Epidermal melanocyte (primary cell): ENCODE measurements at regions not wholly inside any gene's neighbourhood (a gene's known extent, or its start where the extent isn't known, plus 50 kb on each side); places are given as distances from the start of the nearest gene placed in this dataset.

ENCODE experiments used
- DNase-seq: peaks from one replicate; pipeline ENCODE4 v3.0.0; 2011; ENCODE audit warnings: low spot score; ENCODE audit not compliant: insufficient read length

- DNase-seq = no peak
Observed at GRCh38 chr2:51705417-51705816, 673.5 kb upstream of the NRXN1 start.

- no peak for DNase-seq
Observed at GRCh38 chr2:51698021-51698420, 666.1 kb upstream of the NRXN1 start.

GRCh38 chr2:51697095-51697494, 665.2 kb upstream of the NRXN1 start:
- no peak for DNase-seq

- DNase-seq = no peak
Observed at GRCh38 chr2:51695531-51695930, 663.6 kb upstream of the NRXN1 start.

- DNase-seq = no peak
Observed at GRCh38 chr2:51693640-51694039, 661.7 kb upstream of the NRXN1 start.

- no peak for DNase-seq
Observed at GRCh38 chr2:51681854-51682253, 649.9 kb upstream of the NRXN1 start.

- no peak for DNase-seq
Observed at GRCh38 chr2:51673628-51674027, 641.7 kb upstream of the NRXN1 start.

GRCh38 chr2:51667679-51668078, 635.7 kb upstream of the NRXN1 start:
- DNase-seq = no peak

- no peak for DNase-seq
Observed at GRCh38 chr2:51662187-51662586, 630.3 kb upstream of the NRXN1 start.

- DNase-seq = no peak
Observed at GRCh38 chr2:51657849-51658248, 625.9 kb upstream of the NRXN1 start.

- no peak for DNase-seq
Observed at GRCh38 chr2:51650769-51651168, 618.8 kb upstream of the NRXN1 start.

- no peak for DNase-seq
Observed at GRCh38 chr2:51649366-51649765, 617.4 kb upstream of the NRXN1 start.

GRCh38 chr2:51638811-51639210, 606.9 kb upstream of the NRXN1 start:
- no peak for DNase-seq

GRCh38 chr2:51633073-51633472, 601.1 kb upstream of the NRXN1 start:
- no peak for DNase-seq

GRCh38 chr2:51629406-51629805, 597.5 kb upstream of the NRXN1 start:
- DNase-seq = no peak

GRCh38 chr2:51628917-51629316, 597.0 kb upstream of the NRXN1 start:
- no peak for DNase-seq

- DNase-seq = no peak
Observed at GRCh38 chr2:51624995-51625394, 593.1 kb upstream of the NRXN1 start.

- no peak for DNase-seq
Observed at GRCh38 chr2:51620796-51621195, 588.9 kb upstream of the NRXN1 start.

GRCh38 chr2:51619961-51620360, 588.0 kb upstream of the NRXN1 start:
- DNase-seq = no peak

- DNase-seq = no peak
Observed at GRCh38 chr2:51612387-51612786, 580.5 kb upstream of the NRXN1 start.

GRCh38 chr2:51601706-51602105, 569.8 kb upstream of the NRXN1 start:
- DNase-seq = no peak

GRCh38 chr2:51597086-51597485, 565.2 kb upstream of the NRXN1 start:
- DNase-seq = no peak

- no peak for DNase-seq
Observed at GRCh38 chr2:51595836-51596235, 563.9 kb upstream of the NRXN1 start.

GRCh38 chr2:51581636-51582267, 549.8 kb upstream of the NRXN1 start:
- DNase-seq = no peak
